ENCODE measurements at regions not wholly inside any gene's neighbourhood (a gene's known extent, or its start where the extent isn't known, plus 50 kb on each side); places are given as distances from the start of the nearest gene placed in this dataset.

DNA sequence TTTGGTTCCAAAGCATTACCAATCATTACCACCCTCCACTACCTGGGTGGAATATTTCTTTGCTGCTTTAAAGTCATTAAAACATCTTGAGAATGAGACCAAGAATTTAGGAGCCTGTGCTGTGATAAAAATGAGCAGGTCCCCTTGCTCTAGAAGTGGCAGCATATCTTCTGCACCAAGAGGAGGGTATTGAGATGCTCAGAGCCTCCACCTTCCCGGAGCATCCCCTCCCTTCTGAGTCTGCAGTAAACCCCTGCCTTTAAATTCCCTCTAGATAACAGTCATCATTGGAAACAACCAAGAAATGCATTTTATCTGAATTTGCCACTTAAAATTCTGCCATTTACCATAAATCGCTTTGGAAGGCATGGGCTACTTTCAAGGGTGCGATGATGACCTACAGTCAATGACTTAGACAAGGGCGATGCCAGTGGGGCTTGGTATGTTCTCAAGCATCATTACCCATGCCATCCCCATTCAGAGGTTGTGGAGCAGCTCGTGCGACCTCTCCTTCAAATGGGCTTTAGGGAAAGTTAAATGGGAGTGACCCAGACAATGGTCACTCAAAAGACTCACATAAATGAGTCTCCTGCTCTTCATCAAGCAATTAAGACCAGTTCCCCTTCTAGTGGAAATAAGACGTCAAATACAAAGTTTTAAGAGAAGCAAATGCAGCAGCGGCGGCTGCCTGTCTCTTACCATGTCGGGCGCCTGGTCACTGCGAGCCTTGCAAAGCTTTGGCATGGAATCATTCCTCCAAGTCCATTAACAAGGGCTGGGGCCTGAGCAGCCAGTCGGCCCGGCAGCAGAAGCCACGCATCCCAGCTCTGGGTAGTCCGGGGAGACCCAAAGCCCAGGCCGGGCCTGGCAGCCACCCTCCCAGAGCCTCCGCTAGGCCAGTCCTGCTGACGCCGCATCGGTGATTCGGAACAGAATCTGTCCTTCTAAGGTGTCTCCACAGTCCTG is 334.5 kb downstream of the TMEM121 start:
- TF ChIP-seq, protein P1, sequence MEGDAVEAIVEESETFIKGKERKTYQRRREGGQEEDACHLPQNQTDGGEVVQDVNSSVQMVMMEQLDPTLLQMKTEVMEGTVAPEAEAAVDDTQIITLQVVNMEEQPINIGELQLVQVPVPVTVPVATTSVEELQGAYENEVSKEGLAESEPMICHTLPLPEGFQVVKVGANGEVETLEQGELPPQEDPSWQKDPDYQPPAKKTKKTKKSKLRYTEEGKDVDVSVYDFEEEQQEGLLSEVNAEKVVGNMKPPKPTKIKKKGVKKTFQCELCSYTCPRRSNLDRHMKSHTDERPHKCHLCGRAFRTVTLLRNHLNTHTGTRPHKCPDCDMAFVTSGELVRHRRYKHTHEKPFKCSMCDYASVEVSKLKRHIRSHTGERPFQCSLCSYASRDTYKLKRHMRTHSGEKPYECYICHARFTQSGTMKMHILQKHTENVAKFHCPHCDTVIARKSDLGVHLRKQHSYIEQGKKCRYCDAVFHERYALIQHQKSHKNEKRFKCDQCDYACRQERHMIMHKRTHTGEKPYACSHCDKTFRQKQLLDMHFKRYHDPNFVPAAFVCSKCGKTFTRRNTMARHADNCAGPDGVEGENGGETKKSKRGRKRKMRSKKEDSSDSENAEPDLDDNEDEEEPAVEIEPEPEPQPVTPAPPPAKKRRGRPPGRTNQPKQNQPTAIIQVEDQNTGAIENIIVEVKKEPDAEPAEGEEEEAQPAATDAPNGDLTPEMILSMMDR (IDR thresholded peaks at IDR 0.05; ENCODE audit: low read depth, low read length): no peak

GRCh38 chr14:105861985-105862465 is 335.6 kb downstream of the TMEM121 start:
- no peak overlapping the region for H3K4me3 ChIP-seq (ENCODE audit: low read depth, low read length)
- TF ChIP-seq, protein P1 (IDR thresholded peaks at IDR 0.05; ENCODE audit: low read depth, low read length): no peak

More for the DNA sequence above, 334.5 kb downstream of the TMEM121 start:
- no peak overlapping the region for H3K4me3 ChIP-seq (ENCODE audit: low read depth, low read length)

- TF ChIP-seq, protein P1 (IDR thresholded peaks at IDR 0.05; ENCODE audit: low read depth, low read length): no peak
- H3K4me3 ChIP-seq (ENCODE audit: low read depth, low read length): no peak overlapping the region
Observed at GRCh38 chr14:105862581-105863239, 336.3 kb downstream of the TMEM121 start.

DNA sequence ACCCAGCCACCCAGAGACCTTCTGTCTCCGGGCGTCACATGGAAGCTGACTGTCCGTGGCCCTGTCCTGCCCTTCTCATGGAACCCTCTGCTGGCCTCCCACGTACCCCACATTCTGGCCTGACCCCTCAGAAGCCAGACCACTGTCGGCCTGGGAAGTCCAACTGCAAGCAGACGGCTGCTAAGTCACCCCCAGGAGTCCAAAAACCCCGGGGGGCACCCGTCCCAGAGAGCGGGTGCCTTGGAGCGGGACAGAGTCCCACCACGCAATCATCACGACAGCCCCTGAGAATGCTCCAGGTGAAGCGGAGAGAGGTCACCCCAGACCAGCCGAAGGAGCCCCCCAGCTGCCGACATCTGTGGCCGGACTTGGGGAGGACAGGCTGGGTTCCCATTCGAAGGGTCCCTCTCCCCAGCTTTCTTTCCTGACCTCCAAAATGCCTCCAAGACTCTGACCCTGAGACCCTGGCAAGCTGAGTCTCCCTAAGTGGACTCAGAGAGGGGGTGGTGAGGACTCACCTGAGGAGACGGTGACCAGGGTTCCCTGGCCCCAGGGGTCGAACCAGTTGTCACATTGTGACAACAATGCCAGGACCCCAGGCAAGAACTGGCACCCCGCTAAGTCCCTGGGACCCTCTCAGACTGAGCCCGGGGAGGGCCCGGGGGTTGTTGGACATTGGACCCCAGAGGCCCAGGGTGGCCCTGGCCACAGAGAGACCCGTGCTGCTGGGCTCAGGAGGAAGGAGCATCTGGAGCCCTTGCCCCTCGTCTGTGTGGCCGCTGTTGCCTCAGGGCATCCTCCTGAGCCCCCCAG is 337.1 kb downstream of the TMEM121 start:
- TF ChIP-seq, protein P1 (IDR thresholded peaks at IDR 0.05; ENCODE audit: low read depth, low read length): no peak
- no peak overlapping the region for H3K4me3 ChIP-seq (ENCODE audit: low read depth, low read length)

DNA sequence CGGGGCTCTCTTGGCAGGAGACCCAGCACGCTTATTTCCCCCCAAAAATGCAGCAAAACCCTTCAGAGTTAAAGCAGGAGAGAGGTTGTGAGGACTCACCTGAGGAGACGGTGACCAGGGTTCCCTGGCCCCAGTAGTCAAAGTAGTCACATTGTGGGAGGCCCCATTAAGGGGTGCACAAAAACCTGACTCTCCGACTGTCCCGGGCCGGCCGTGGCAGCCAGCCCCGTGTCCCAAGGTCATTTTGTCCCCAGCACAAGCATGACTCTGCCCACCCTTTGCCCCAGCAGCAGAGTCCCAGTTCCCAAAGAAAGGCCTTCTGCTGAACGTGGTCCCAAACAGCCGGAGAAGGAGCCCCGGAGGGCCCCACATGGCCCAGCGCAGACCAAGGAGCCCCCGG is 337.7 kb downstream of the TMEM121 start:
- TF ChIP-seq, protein P1 (IDR thresholded peaks at IDR 0.05; ENCODE audit: low read depth, low read length): no peak
- H3K4me3 ChIP-seq (ENCODE audit: low read depth, low read length): no peak overlapping the region

- TF ChIP-seq, protein P1 (IDR thresholded peaks at IDR 0.05; ENCODE audit: low read depth, low read length): no peak
- H3K4me3 ChIP-seq (ENCODE audit: low read depth, low read length): no peak overlapping the region
Observed at GRCh38 chr14:105864651-105865265, 338.4 kb downstream of the TMEM121 start.
